ENCODE measurements at regions not wholly inside any gene's neighbourhood (a gene's known extent, or its start where the extent isn't known, plus 50 kb on each side); places are given as distances from the start of the nearest gene placed in this dataset.

DNA sequence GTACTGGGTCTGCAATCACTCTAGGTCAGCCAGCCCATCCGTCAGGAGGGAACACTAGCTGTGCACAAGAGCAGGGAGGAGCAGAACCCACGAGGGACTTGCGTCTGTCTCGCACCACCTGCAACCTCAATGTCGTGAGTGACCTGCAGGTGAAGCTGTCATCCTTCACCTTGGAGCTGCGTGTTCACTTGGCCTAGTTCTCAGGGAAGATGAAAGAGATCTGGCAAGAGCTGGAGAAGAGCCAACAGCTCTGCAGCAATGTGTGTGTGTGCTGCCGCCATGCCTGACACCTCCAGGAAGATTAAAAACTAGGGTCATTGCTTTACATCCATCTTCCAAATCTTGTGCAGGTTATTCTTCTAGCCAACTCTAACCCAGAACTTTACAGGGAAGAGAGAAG lies 117.6 kb upstream of the MRI1 start:
- no peak overlapping the region for H3K27ac ChIP-seq
- no peak overlapping the region for H3K4me3 ChIP-seq
- no peaks in the 10 kb centered on the region for H3K4me1 ChIP-seq
- no peaks in the 10 kb centered on the region for H3K36me3 ChIP-seq
- WGBS: 39% methylated on average over 6 of the region's 7 CpGs
- TF ChIP-seq EP300 (IDR thresholded peaks at IDR 0.05) (no peak), POLR2AphosphoS5 (IDR thresholded peaks at IDR 0.05) (no peak), POLR2A (IDR thresholded peaks at IDR 0.05) (no peak)
- TF ChIP-seq, protein P1, sequence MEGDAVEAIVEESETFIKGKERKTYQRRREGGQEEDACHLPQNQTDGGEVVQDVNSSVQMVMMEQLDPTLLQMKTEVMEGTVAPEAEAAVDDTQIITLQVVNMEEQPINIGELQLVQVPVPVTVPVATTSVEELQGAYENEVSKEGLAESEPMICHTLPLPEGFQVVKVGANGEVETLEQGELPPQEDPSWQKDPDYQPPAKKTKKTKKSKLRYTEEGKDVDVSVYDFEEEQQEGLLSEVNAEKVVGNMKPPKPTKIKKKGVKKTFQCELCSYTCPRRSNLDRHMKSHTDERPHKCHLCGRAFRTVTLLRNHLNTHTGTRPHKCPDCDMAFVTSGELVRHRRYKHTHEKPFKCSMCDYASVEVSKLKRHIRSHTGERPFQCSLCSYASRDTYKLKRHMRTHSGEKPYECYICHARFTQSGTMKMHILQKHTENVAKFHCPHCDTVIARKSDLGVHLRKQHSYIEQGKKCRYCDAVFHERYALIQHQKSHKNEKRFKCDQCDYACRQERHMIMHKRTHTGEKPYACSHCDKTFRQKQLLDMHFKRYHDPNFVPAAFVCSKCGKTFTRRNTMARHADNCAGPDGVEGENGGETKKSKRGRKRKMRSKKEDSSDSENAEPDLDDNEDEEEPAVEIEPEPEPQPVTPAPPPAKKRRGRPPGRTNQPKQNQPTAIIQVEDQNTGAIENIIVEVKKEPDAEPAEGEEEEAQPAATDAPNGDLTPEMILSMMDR (IDR thresholded peaks at IDR 0.05): no peak
- DNase-seq (ENCODE audit: low spot score in 2 of 2): no peak
- H3K9me3 ChIP-seq: no peaks in the 10 kb centered on the region
- no peaks in the 10 kb centered on the region for H3K27me3 ChIP-seq

DNA sequence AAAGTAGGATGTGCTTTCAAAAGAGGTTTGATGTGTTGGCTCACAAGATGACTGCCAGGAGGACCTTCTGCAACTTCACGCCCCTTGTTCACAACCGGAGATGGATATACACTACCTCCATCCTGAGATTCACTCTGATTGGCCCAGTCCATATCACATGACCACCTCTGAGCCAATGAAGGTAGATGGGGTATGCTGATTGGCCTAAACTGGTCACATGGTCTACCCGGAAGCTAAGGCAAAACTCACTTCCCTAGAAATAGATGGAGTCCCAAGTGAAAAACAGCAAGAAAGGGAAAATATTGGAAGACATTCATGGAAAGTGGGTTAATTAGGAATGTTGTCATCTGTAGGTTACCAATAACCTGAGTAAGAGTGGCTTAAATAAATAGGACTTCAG lies 119.7 kb upstream of the MRI1 start:
- Histone ChIP-seq H3K27me3 (no peaks in the 10 kb centered on the region), H3K36me3 (no peaks in the 10 kb centered on the region), H3K9me3 (no peaks in the 10 kb centered on the region), H3K4me1 (no peaks in the 10 kb centered on the region), H3K27ac (no peak overlapping the region), H3K4me3 (no peak overlapping the region)
- DNase-seq (ENCODE audit: low spot score in 2 of 2): no peak
- no peak for TF ChIP-seq POLR2A (IDR thresholded peaks at IDR 0.05)
- no peak for TF ChIP-seq POLR2AphosphoS5 (IDR thresholded peaks at IDR 0.05)
- TF ChIP-seq EP300 (IDR thresholded peaks at IDR 0.05): no peak
- TF ChIP-seq, protein P1 (IDR thresholded peaks at IDR 0.05): no peak
- WGBS: 89% methylated on average over 3 of the region's 3 CpGs

DNA sequence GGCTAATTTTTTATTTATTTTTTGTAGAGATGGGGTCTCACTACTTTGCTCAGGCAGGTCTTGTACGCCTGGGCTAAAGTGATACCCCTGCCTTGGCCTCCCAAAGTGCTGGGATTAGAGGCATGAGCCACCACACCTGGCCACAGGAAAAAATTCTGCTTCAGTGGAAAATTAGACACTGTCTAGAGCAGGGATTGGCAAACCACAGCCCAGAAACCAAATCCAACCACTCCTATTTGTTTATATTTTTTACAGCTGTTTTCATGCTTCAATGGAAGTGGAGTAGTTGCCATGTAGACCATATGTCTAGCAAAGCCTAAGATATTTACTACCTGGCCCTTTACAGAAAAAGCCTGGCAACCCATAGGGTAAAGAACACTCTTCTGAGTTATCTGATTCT lies 123.7 kb upstream of the MRI1 start:
- peaks cover 2% of the 10 kb centered on the region for H3K27me3 ChIP-seq
- 93% methylated on average over 1 of the region's 1 CpG for WGBS
- TF ChIP-seq POLR2A (IDR thresholded peaks at IDR 0.05) (no peak), EP300 (IDR thresholded peaks at IDR 0.05) (no peak), POLR2AphosphoS5 (IDR thresholded peaks at IDR 0.05) (no peak)
- TF ChIP-seq, protein P1 (IDR thresholded peaks at IDR 0.05): no peak

DNA sequence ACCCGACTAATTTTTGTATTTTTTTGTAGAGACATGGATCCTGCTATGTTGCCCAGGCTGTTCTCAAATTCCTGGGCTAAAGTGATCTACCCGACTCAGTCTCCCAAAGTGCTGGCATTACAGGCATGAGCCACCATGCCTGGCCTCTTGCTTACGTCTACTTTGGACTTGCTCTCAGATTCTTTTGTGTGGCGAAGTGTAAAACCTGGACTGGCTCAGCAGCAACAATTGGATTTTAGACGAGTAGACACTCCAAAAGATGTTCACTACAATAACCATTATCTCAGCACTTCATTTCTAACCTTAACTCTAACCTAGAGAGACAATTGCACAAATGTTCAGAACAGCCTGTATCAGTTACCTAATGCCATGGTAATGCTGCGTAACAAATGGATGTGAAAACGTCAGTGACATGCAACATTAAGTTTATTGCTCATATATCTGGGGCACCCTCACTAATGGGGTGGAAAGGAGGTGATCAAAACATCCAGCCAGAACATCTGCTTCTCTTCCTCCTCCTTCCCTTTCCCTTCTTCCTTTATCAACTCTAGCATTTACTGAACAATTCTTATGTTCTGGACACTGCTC lies 124.9 kb upstream of the MRI1 start:
- Histone ChIP-seq H3K4me1 (no peaks in the 10 kb centered on the region), H3K27ac (no peak overlapping the region), H3K9me3 (no peaks in the 10 kb centered on the region), H3K27me3 (peaks cover 2% of the 10 kb centered on the region), H3K36me3 (no peaks in the 10 kb centered on the region), H3K4me3 (no peak overlapping the region)
- no peak for TF ChIP-seq POLR2AphosphoS5 (IDR thresholded peaks at IDR 0.05)
- TF ChIP-seq EP300 (IDR thresholded peaks at IDR 0.05): no peak
- no peak for TF ChIP-seq POLR2A (IDR thresholded peaks at IDR 0.05)
- TF ChIP-seq, protein P1 (IDR thresholded peaks at IDR 0.05): no peak
- DNase-seq (ENCODE audit: low spot score in 2 of 2): no peak
- 71% methylated on average over 7 of the region's 7 CpGs for WGBS

More for the DNA sequence above, 123.7 kb upstream of the MRI1 start:
- Histone ChIP-seq H3K4me3 (no peak overlapping the region), H3K9me3 (no peaks in the 10 kb centered on the region), H3K27ac (no peak overlapping the region), H3K4me1 (no peaks in the 10 kb centered on the region), H3K36me3 (no peaks in the 10 kb centered on the region)
- no peak for DNase-seq (ENCODE audit: low spot score in 2 of 2)

DNA sequence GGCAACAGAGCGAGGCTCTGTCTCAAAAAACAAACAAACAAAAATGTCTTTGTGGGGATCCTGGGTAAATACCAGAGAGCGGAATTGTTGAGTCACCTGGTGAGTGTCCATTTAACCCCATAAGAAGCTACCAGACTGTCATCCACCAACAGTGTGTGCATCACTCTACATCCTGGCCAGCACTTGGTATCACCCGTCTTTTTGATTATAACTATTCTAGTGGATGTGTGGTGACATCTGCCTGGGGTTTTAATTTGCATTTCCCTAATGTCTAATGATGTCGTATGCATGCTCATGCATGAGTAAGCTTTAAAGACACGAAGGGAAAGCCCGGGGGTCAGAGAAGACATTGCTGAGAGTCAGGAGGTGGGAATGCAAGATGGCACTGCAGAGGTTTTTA lies 126.7 kb upstream of the MRI1 start:
- H3K27ac ChIP-seq: no peak overlapping the region
- no peak for TF ChIP-seq POLR2AphosphoS5 (IDR thresholded peaks at IDR 0.05)
- TF ChIP-seq POLR2A (IDR thresholded peaks at IDR 0.05): no peak
- TF ChIP-seq, protein P1 (IDR thresholded peaks at IDR 0.05): no peak
- no peak for TF ChIP-seq EP300 (IDR thresholded peaks at IDR 0.05)
- DNase-seq (ENCODE audit: low spot score in 2 of 2): no peak
- 84% methylated on average over 6 of the region's 6 CpGs for WGBS
- H3K4me1 ChIP-seq: no peaks in the 10 kb centered on the region
- H3K9me3 ChIP-seq: no peaks in the 10 kb centered on the region
- H3K4me3 ChIP-seq: no peak overlapping the region
- H3K27me3 ChIP-seq: peaks cover 2% of the 10 kb centered on the region
- no peaks in the 10 kb centered on the region for H3K36me3 ChIP-seq

Measured in suprapubic skin (tissue), 4 donors.